ENCODE measurements at regions not wholly inside any gene's neighbourhood (a gene's known extent, or its start where the extent isn't known, plus 50 kb on each side); places are given as distances from the start of the nearest gene placed in this dataset.

GRCh38 chr15:69600556-69601085, 148.0 kb downstream of the RPLP1 start:
- Histone ChIP-seq H3K9me3 (no peaks in the 10 kb centered on the region), H3K36me3 (no peaks in the 10 kb centered on the region), H3K27me3 (no peaks in the 10 kb centered on the region), H3K4me3 (no peak overlapping the region), H3K27ac (no peak overlapping the region), H3K4me1 (peaks cover under 1 to 9% (median 6%) of the 10 kb centered on the region in 3 donors)
- 67 to 93% methylated on average over 1 to 3 of the region's 3 CpGs for WGBS, 2 donors (ENCODE audit: low coverage in 1 of 2)
- no peak for ATAC-seq
- TF ChIP-seq CTCF (IDR thresholded peaks at IDR 0.05) (no peak), POLR2AphosphoS5 (IDR thresholded peaks at IDR 0.05) (no peak), EP300 (IDR thresholded peaks at IDR 0.05) (no peak), POLR2A (IDR thresholded peaks at IDR 0.05) (no peak)

GRCh38 chr15:69601711-69602504, 149.3 kb downstream of the RPLP1 start:
- no peak for ATAC-seq
- Histone ChIP-seq H3K9me3 (no peaks in the 10 kb centered on the region), H3K4me3 (no peak overlapping the region), H3K4me1 (no peaks in the 10 kb centered on the region), H3K36me3 (no peaks in the 10 kb centered on the region), H3K27me3 (no peaks in the 10 kb centered on the region), H3K27ac (no peak overlapping the region)
- TF ChIP-seq POLR2A (IDR thresholded peaks at IDR 0.05) (no peak), CTCF (IDR thresholded peaks at IDR 0.05) (no peak), EP300 (IDR thresholded peaks at IDR 0.05) (no peak)
- WGBS, 2 donors (ENCODE audit: low coverage in 1 of 2), result 88 to 100% methylated on average over 1 to 4 of the region's 7 CpGs

- WGBS, 2 donors (ENCODE audit: low coverage in 1 of 2), result 68 to 93% methylated on average over 3 to 4 of the region's 4 CpGs
- H3K36me3 ChIP-seq, result no peaks in the 10 kb centered on the region
- no peak for TF ChIP-seq EP300 (IDR thresholded peaks at IDR 0.05)
- TF ChIP-seq CTCF (IDR thresholded peaks at IDR 0.05), result no peak
- TF ChIP-seq POLR2AphosphoS5 (IDR thresholded peaks at IDR 0.05), result no peak
- no peak for TF ChIP-seq POLR2A (IDR thresholded peaks at IDR 0.05)
- ATAC-seq, result no peak
- no peak overlapping the region for H3K4me3 ChIP-seq
- H3K27ac ChIP-seq, result no peak overlapping the region
- no peaks in the 10 kb centered on the region for H3K27me3 ChIP-seq
- no peaks in the 10 kb centered on the region for H3K9me3 ChIP-seq
- H3K4me1 ChIP-seq, result no peaks in the 10 kb centered on the region
Observed at GRCh38 chr15:69602921-69603320, 150.3 kb downstream of the RPLP1 start.

- Histone ChIP-seq H3K27ac (no peak overlapping the region), H3K4me3 (no peak overlapping the region), H3K9me3 (no peaks in the 10 kb centered on the region), H3K4me1 (no peaks in the 10 kb centered on the region), H3K36me3 (no peaks in the 10 kb centered on the region), H3K27me3 (no peaks in the 10 kb centered on the region)
- ATAC-seq, result no peak
- TF ChIP-seq POLR2A (IDR thresholded peaks at IDR 0.05) (no peak), EP300 (IDR thresholded peaks at IDR 0.05) (no peak), CTCF (IDR thresholded peaks at IDR 0.05) (no peak)
- WGBS, 2 donors (ENCODE audit: low coverage in 1 of 2), result 0% methylated on average over 1 of the region's 1 CpG; no CpG with 5 or more reads in 1 of the 2 donors
Observed at GRCh38 chr15:69603369-69604071, 150.9 kb downstream of the RPLP1 start.

Measured in gastroesophageal sphincter (tissue), 4 donors.